ENCODE measurements at regions not wholly inside any gene's neighbourhood (a gene's known extent, or its start where the extent isn't known, plus 50 kb on each side); places are given as distances from the start of the nearest gene placed in this dataset.

- in situ Hi-C loops (cut with HindIII; ENCODE audit: low pct_unique_long_range_greater_than_20kb, low sequenced_read_pairs), result no loop called here
- DNase-seq (ENCODE audit: low read depth in 1 of 2, low spot score in 1 of 2), result no peak
- no peak for TF ChIP-seq JUND (IDR thresholded peaks at IDR 0.05; ENCODE audit: low read depth)
Observed at GRCh38 chr18:78662879-78663278, 316.7 kb upstream of the SALL3 start.

- in situ Hi-C loops (cut with HindIII; ENCODE audit: low pct_unique_long_range_greater_than_20kb, low sequenced_read_pairs), result no loop called here
- TF ChIP-seq JUND (IDR thresholded peaks at IDR 0.05; ENCODE audit: low read depth), result no peak
- no peak for DNase-seq (ENCODE audit: low read depth in 1 of 2, low spot score in 1 of 2)
Observed at GRCh38 chr18:78664048-78664447, 315.6 kb upstream of the SALL3 start.

- in situ Hi-C loops (cut with HindIII; ENCODE audit: low pct_unique_long_range_greater_than_20kb, low sequenced_read_pairs), result no loop called here
- no peak for TF ChIP-seq JUND (IDR thresholded peaks at IDR 0.05; ENCODE audit: low read depth)
- no peak for DNase-seq (ENCODE audit: low read depth in 1 of 2, low spot score in 1 of 2)
Observed at GRCh38 chr18:78664848-78665247, 314.8 kb upstream of the SALL3 start.

- TF ChIP-seq JUND (IDR thresholded peaks at IDR 0.05; ENCODE audit: low read depth), result no peak
- in situ Hi-C loops (cut with HindIII; ENCODE audit: low pct_unique_long_range_greater_than_20kb, low sequenced_read_pairs), result no loop called here
- DNase-seq (ENCODE audit: low read depth in 1 of 2, low spot score in 1 of 2), result no peak
Observed at GRCh38 chr18:78665644-78666043, 314.0 kb upstream of the SALL3 start.

GRCh38 chr18:78666666-78667335 is 312.8 kb upstream of the SALL3 start:
- DNase-seq (ENCODE audit: low read depth in 1 of 2, low spot score in 1 of 2), result no peak
- in situ Hi-C loops (cut with HindIII; ENCODE audit: low pct_unique_long_range_greater_than_20kb, low sequenced_read_pairs), result no loop called here
- TF ChIP-seq JUND (IDR thresholded peaks at IDR 0.05; ENCODE audit: low read depth), result no peak

GRCh38 chr18:78670778-78671391 is 308.7 kb upstream of the SALL3 start:
- no peak for TF ChIP-seq JUND (IDR thresholded peaks at IDR 0.05; ENCODE audit: low read depth)
- no peak for DNase-seq (ENCODE audit: low read depth in 1 of 2, low spot score in 1 of 2)
- in situ Hi-C loops (cut with HindIII; ENCODE audit: low pct_unique_long_range_greater_than_20kb, low sequenced_read_pairs), result no loop called here

- TF ChIP-seq JUND (IDR thresholded peaks at IDR 0.05; ENCODE audit: low read depth), result no peak
- no peak for DNase-seq (ENCODE audit: low read depth in 1 of 2, low spot score in 1 of 2)
- in situ Hi-C loops (cut with HindIII; ENCODE audit: low pct_unique_long_range_greater_than_20kb, low sequenced_read_pairs), result no loop called here
Observed at GRCh38 chr18:78671551-78671950, 308.1 kb upstream of the SALL3 start.

- no peak for TF ChIP-seq JUND (IDR thresholded peaks at IDR 0.05; ENCODE audit: low read depth)
- DNase-seq (ENCODE audit: low read depth in 1 of 2, low spot score in 1 of 2), result no peak
- in situ Hi-C loops (cut with HindIII; ENCODE audit: low pct_unique_long_range_greater_than_20kb, low sequenced_read_pairs), result no loop called here
Observed at GRCh38 chr18:78672862-78673446, 306.7 kb upstream of the SALL3 start.

- in situ Hi-C loops (cut with HindIII; ENCODE audit: low pct_unique_long_range_greater_than_20kb, low sequenced_read_pairs), result no loop called here
- TF ChIP-seq JUND (IDR thresholded peaks at IDR 0.05; ENCODE audit: low read depth), result no peak
- DNase-seq (ENCODE audit: low read depth in 1 of 2, low spot score in 1 of 2), result no peak
Observed at GRCh38 chr18:78673516-78674321, 305.9 kb upstream of the SALL3 start.

GRCh38 chr18:78675231-78675630 is 304.4 kb upstream of the SALL3 start:
- no peak for TF ChIP-seq JUND (IDR thresholded peaks at IDR 0.05; ENCODE audit: low read depth)
- in situ Hi-C loops (cut with HindIII; ENCODE audit: low pct_unique_long_range_greater_than_20kb, low sequenced_read_pairs), result no loop called here
- no peak for DNase-seq (ENCODE audit: low read depth in 1 of 2, low spot score in 1 of 2)

GRCh38 chr18:78676622-78677482 is 302.8 kb upstream of the SALL3 start:
- DNase-seq (ENCODE audit: low read depth in 1 of 2, low spot score in 1 of 2), result no peak
- no peak for TF ChIP-seq JUND (IDR thresholded peaks at IDR 0.05; ENCODE audit: low read depth)
- in situ Hi-C loops (cut with HindIII; ENCODE audit: low pct_unique_long_range_greater_than_20kb, low sequenced_read_pairs), result no loop called here

Measured in T47D (cell line).